Aorta (tissue), 5 donors: ENCODE measurements at regions not wholly inside any gene's neighbourhood (a gene's known extent, or its start where the extent isn't known, plus 50 kb on each side); places are given as distances from the start of the nearest gene placed in this dataset.

Experiments
- ATAC-seq: fragments of 200-7000 bp; cut with Tn5 transposase; one replicate; pipeline ENCODE4 v1.9.1; 2022; ENCODE audit warnings: moderate library complexity; ENCODE audit not compliant: low FRiP score
- DNase-seq, 2 donors: peaks; one replicate each; pipeline ENCODE4 v3.0.0-alpha.2; 2020
- H3K27ac ChIP-seq, 2 donors: one replicate each; pipeline ENCODE4 v1.5.1; 2013; ENCODE audit warnings: low read length in 2 of 2, mild to moderate bottlenecking in 2 of 2, moderate library complexity in 2 of 2, control low read depth in 1 of 2, inconsistent platforms in 1 of 2, low read depth in 1 of 2
- H3K27me3 ChIP-seq, 2 donors: one replicate each; pipeline ENCODE4 v1.6.1; 2013; ENCODE audit warnings: control low read depth in 1 of 2, low read length in 1 of 2, mild to moderate bottlenecking in 1 of 2, moderate library complexity in 1 of 2; ENCODE audit not compliant: insufficient read depth in 2 of 2, control insufficient read depth in 1 of 2
- H3K36me3 ChIP-seq, 2 donors: one replicate each; pipeline ENCODE4 v1.6.1; 2013; ENCODE audit warnings: control low read depth in 1 of 2, low read length in 1 of 2, mild to moderate bottlenecking in 1 of 2; ENCODE audit not compliant: insufficient read depth in 2 of 2, control insufficient read depth in 1 of 2
- H3K4me1 ChIP-seq, 2 donors: one replicate each; pipeline ENCODE4 v1.6.1; 2013; ENCODE audit warnings: low read length in 2 of 2, control low read depth in 1 of 2, mild to moderate bottlenecking in 1 of 2, moderate library complexity in 1 of 2; ENCODE audit not compliant: insufficient read depth in 2 of 2, control insufficient read depth in 1 of 2
- H3K4me3 ChIP-seq, 2 donors: one replicate each; pipeline ENCODE4 v1.5.1; 2013; ENCODE audit warnings: low read length in 2 of 2, control low read depth in 1 of 2, mild to moderate bottlenecking in 1 of 2
- H3K9me3 ChIP-seq: one replicate; pipeline ENCODE4 v1.6.1; 2013; ENCODE audit warnings: mild to moderate bottlenecking, low read length; ENCODE audit not compliant: control insufficient read depth
- WGBS, 2 donors: extraction: QIAGEN DNeasy Blood & Tissue Kit; methylation state at CpG; one replicate each; pipeline ENCODE4 v1.1.7; 2013; 5-methylcytosine and 5-hydroxymethylcytosine counted together
- intact Hi-C, 2 donors: fragments of 100-400 bp; cut with DNase I; formaldehyde crosslinking; loops; one replicate each; pipeline versions ENCODE4 v1.14.2 to v1.15.0; 2022
- donor health status: healthy with polysubstance abuse.
- donor health status: Bipolar disorder and iron deficiency.
- donor health status: DM: no; HTN: no; CAD: no.
- donor health status: DM: no; HTN: no; CAD: no.
- donor health status: DM: yes; HTN: yes; CAD: no.

- H3K36me3 ChIP-seq = no peaks in the 10 kb centered on the region
- WGBS, 2 donors = 30 to 33% methylated on average over 2 of the region's 2 CpGs
Observed at GRCh38 chr4:175412746-175413145, 399.3 kb downstream of the GPM6A start.

GRCh38 chr4:175413561-175413960 lies 398.5 kb downstream of the GPM6A start:
- Histone ChIP-seq H3K4me1 (no peaks in the 10 kb centered on the region), H3K4me3 (no peak overlapping the region), H3K36me3 (no peaks in the 10 kb centered on the region), H3K27ac (no peak overlapping the region), H3K27me3 (no peaks in the 10 kb centered on the region), H3K9me3 (peaks cover 2% of the 10 kb centered on the region)
- DNase-seq = no peak
- intact Hi-C loops = no loop called here
- ATAC-seq = no peak
- WGBS, 2 donors = 89 to 95% methylated on average over 5 of the region's 5 CpGs

More at GRCh38 chr4:175412746-175413145, 399.3 kb downstream of the GPM6A start:
- Histone ChIP-seq H3K27ac (no peak overlapping the region), H3K9me3 (peaks cover 2% of the 10 kb centered on the region), H3K27me3 (no peaks in the 10 kb centered on the region), H3K4me1 (no peaks in the 10 kb centered on the region), H3K4me3 (no peak overlapping the region)
- no peak for DNase-seq
- ATAC-seq = no peak
- intact Hi-C loops = no loop called here

DNA sequence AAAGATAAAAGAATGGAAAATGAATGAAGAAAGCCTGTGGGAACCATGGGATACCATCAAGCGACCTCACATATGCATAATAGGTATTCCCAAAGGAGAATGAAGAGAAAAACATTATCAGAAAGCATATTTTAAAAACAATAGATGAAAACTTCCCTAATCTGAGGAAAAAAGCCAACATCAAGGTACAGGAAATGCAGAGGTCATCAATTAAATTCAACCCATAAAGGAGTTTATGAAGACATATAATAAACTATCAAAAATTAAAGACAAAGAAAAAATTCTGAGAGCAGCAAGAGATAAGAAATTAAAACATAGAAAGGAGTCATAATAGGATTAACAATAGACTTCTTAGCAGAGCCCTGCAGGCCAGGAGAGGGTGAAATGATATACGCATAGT lies 397.5 kb downstream of the GPM6A start:
- H3K4me1 ChIP-seq = no peaks in the 10 kb centered on the region
- H3K27ac ChIP-seq = no peak overlapping the region
- H3K36me3 ChIP-seq = no peaks in the 10 kb centered on the region
- peaks cover 2% of the 10 kb centered on the region for H3K9me3 ChIP-seq
- ATAC-seq (no peak), DNase-seq (no peak)
- no peak overlapping the region for H3K4me3 ChIP-seq
- 87 to 89% methylated on average over 2 of the region's 2 CpGs for WGBS, 2 donors
- no peaks in the 10 kb centered on the region for H3K27me3 ChIP-seq
- intact Hi-C loops = no loop called here

DNA sequence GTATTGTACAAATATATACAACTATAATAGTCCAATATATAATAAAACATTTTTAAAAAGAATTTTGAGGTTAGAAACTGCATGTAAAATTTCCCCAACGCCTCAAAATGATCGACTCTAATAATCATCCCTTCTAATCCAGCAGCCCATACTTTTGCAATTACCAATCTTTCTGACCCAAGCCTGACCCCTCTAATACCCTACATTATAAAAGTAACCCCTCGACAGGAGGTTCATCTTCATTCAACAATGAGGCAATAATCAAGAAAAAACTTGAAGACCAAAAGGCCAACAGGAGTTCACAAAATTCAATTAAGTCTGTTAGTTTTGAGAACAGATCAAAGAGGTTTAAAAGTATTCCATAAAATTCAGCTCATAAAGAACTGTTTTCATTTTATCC lies 393.5 kb downstream of the GPM6A start:
- Histone ChIP-seq H3K9me3 (peaks cover 2% of the 10 kb centered on the region), H3K27me3 (no peaks in the 10 kb centered on the region)
- ATAC-seq = no peak

GRCh38 chr4:175419236-175419718 lies 392.8 kb downstream of the GPM6A start:
- peak overlapping the region in 1 of 2 donors; percentile 48 for H3K27ac ChIP-seq
- ATAC-seq (peak; percentile 68), DNase-seq (no peak)
- H3K4me1 ChIP-seq = no peaks in the 10 kb centered on the region
- H3K27me3 ChIP-seq = no peaks in the 10 kb centered on the region
- no peaks in the 10 kb centered on the region for H3K36me3 ChIP-seq
- intact Hi-C loops = no loop called here
- H3K9me3 ChIP-seq = no peaks in the 10 kb centered on the region
- 16% methylated on average over 2 of the region's 2 CpGs for WGBS, 2 donors
- H3K4me3 ChIP-seq = no peak overlapping the region

More for the DNA sequence above, 393.5 kb downstream of the GPM6A start:
- DNase-seq = no peak
- Histone ChIP-seq H3K4me3 (no peak overlapping the region), H3K36me3 (no peaks in the 10 kb centered on the region), H3K27ac (no peak overlapping the region), H3K4me1 (no peaks in the 10 kb centered on the region)
- WGBS, 2 donors = 74 to 79% methylated on average over 3 of the region's 3 CpGs
- intact Hi-C loops = no loop called here

- no peak for DNase-seq
- no peak overlapping the region for H3K27ac ChIP-seq
- no peaks in the 10 kb centered on the region for H3K4me1 ChIP-seq
- 66 to 69% methylated on average over 3 of the region's 3 CpGs for WGBS, 2 donors
- H3K36me3 ChIP-seq = no peaks in the 10 kb centered on the region
- intact Hi-C loops = loop anchor here in 1 of 2 donors (10.0 kb wide), 1 partner anchor 113 kb away; no protein-coding TSS in a partner anchor
- no peak overlapping the region for H3K4me3 ChIP-seq
- no peaks in the 10 kb centered on the region for H3K27me3 ChIP-seq
- no peak for ATAC-seq
- H3K9me3 ChIP-seq = no peaks in the 10 kb centered on the region
Observed at GRCh38 chr4:175421506-175421905, 390.6 kb downstream of the GPM6A start.

DNA sequence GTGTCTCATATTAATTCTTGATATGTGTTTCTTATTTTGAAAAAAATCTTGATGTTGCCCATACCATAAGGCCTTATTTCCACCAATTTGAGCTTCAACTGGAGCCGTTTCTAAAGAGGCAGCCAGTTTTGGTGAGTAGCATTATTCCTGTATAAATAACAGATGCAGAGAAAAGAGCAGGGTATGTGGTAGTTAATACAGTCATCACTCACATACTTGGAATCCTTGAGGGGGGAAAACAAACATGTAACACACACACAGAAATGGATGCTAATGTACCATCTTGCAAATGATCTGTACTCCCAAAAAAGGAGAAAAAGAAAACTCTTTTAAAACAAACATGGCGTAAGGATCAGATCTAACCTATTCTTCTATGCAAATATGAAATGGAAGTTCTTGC lies 389.7 kb downstream of the GPM6A start:
- Histone ChIP-seq H3K27me3 (no peaks in the 10 kb centered on the region), H3K4me3 (no peak overlapping the region), H3K4me1 (no peaks in the 10 kb centered on the region), H3K9me3 (no peaks in the 10 kb centered on the region), H3K27ac (no peak overlapping the region), H3K36me3 (no peaks in the 10 kb centered on the region)
- no peak for ATAC-seq
- 84 to 88% methylated on average over 2 of the region's 2 CpGs for WGBS, 2 donors
- DNase-seq = no peak
- intact Hi-C loops = loop anchor here in 1 of 2 donors (10.0 kb wide), 1 partner anchor 112 kb away; no protein-coding TSS in a partner anchor

- no peaks in the 10 kb centered on the region for H3K4me1 ChIP-seq
- H3K4me3 ChIP-seq = no peak overlapping the region
- no peak overlapping the region for H3K27ac ChIP-seq
- ATAC-seq = no peak
- 88% methylated on average over 4 of the region's 4 CpGs for WGBS, 2 donors
- DNase-seq = no peak
- H3K27me3 ChIP-seq = no peaks in the 10 kb centered on the region
- H3K36me3 ChIP-seq = no peaks in the 10 kb centered on the region
- H3K9me3 ChIP-seq = no peaks in the 10 kb centered on the region
- intact Hi-C loops = loop anchor here in 1 of 2 donors (10.0 kb wide), 1 partner anchor 111 kb away; no protein-coding TSS in a partner anchor
Observed at GRCh38 chr4:175424111-175424510, 388.0 kb downstream of the GPM6A start.

DNA sequence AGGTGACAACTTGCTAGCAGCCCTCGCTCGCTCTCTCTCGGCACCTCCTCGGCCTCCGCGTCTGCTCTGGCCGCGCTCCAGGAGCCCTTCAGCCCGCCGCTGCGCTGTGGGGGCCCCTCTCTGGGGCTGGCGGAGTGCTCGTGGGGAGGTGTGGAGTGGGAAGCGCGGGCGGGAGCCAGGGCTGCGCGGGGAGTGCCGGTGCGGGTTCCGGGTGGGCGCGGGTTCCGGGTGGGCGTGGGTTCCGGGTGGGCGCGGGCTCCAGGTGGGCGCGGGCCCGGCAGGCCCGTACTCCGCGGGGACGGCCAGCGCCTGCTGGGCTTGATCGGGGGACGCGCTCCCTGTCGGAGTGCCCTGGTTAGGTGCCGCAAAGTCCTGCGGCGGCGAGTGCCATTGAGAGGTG lies 384.3 kb downstream of the GPM6A start:
- no peak for ATAC-seq

More for the DNA sequence above, 384.3 kb downstream of the GPM6A start:
- H3K4me3 ChIP-seq = no peak overlapping the region
- intact Hi-C loops = loop anchor here in 1 of 2 donors (10.0 kb wide), 1 partner anchor 107 kb away; no protein-coding TSS in a partner anchor
- DNase-seq = no peak
- H3K27me3 ChIP-seq = no peaks in the 10 kb centered on the region
- no peaks in the 10 kb centered on the region for H3K36me3 ChIP-seq
- no peak overlapping the region for H3K27ac ChIP-seq
- H3K4me1 ChIP-seq = no peaks in the 10 kb centered on the region
- WGBS, 2 donors = 77 to 84% methylated on average over 37 to 44 of the region's 44 CpGs
- no peaks in the 10 kb centered on the region for H3K9me3 ChIP-seq
